Fibroblast of skin of left quadriceps (primary cell): ENCODE measurements at regions not wholly inside any gene's neighbourhood (a gene's known extent, or its start where the extent isn't known, plus 50 kb on each side); places are given as distances from the start of the nearest gene placed in this dataset.
A peak's percentile ranks its signal among the peaks of the same experiment; 100 is the strongest.

ENCODE experiments used
- DNase-seq, 2 experiments: peaks; one replicate each; pipeline ENCODE4 v3.0.0-alpha.2; 2013; ENCODE audit warnings: low read depth in 2 of 2

- no peak for DNase-seq
These were observed 1068.4 kb upstream of the INTU start for GRCh38 chr4:126564283-126564854.

- no peak for DNase-seq
These were observed 1063.8 kb upstream of the INTU start for GRCh38 chr4:126568652-126569570.

- DNase-seq = no peak
These were observed 1060.5 kb upstream of the INTU start for GRCh38 chr4:126572264-126572663.

GRCh38 chr4:126582737-126583136, 1050.0 kb upstream of the INTU start:
- DNase-seq = no peak

GRCh38 chr4:126583509-126583908, 1049.2 kb upstream of the INTU start:
- no peak for DNase-seq

GRCh38 chr4:126591583-126591982, 1041.2 kb upstream of the INTU start:
- no peak for DNase-seq

- DNase-seq = no peak
These were observed 1040.7 kb upstream of the INTU start for GRCh38 chr4:126592088-126592487.

- DNase-seq = no peak
These were observed 1039.1 kb upstream of the INTU start for GRCh38 chr4:126593626-126594025.

GRCh38 chr4:126595643-126596042, 1037.1 kb upstream of the INTU start:
- DNase-seq = no peak

GRCh38 chr4:126599746-126600145, 1033.0 kb upstream of the INTU start:
- DNase-seq = no peak

GRCh38 chr4:126603210-126603609, 1029.5 kb upstream of the INTU start:
- DNase-seq = no peak

GRCh38 chr4:126603825-126604224, 1028.9 kb upstream of the INTU start:
- DNase-seq = no peak

GRCh38 chr4:126604268-126604867, 1028.4 kb upstream of the INTU start:
- DNase-seq = peak in 1 of 2 experiments; percentile 31

- no peak for DNase-seq
These were observed 1021.8 kb upstream of the INTU start for GRCh38 chr4:126610933-126611332.

GRCh38 chr4:126611900-126612299, 1020.9 kb upstream of the INTU start:
- peak; percentile 41 to 46 for DNase-seq

GRCh38 chr4:126614356-126614855, 1018.4 kb upstream of the INTU start:
- no peak for DNase-seq

GRCh38 chr4:126616795-126617194, 1016.0 kb upstream of the INTU start:
- DNase-seq = no peak

- DNase-seq = peak; percentile 13 to 17
These were observed 1005.5 kb upstream of the INTU start for GRCh38 chr4:126627255-126627654.

GRCh38 chr4:126628933-126629332, 1003.8 kb upstream of the INTU start:
- DNase-seq = no peak

GRCh38 chr4:126630230-126630629, 1002.5 kb upstream of the INTU start:
- peak; percentile 9 to 12 for DNase-seq

GRCh38 chr4:126633306-126633705, 999.5 kb upstream of the INTU start:
- no peak for DNase-seq

- DNase-seq = no peak
These were observed 995.1 kb upstream of the INTU start for GRCh38 chr4:126637706-126638105.

GRCh38 chr4:126647320-126647719, 985.4 kb upstream of the INTU start:
- no peak for DNase-seq
